Stimulated activated CD4-positive, alpha-beta T cell treated with anti-CD3 and anti-CD28 coated beads, Interleukin-12 subunit alpha, Interleukin-12 subunit beta, amount 100 ng/mL, for 4 hours (primary cell): ENCODE measurements at regions not wholly inside any gene's neighbourhood (a gene's known extent, or its start where the extent isn't known, plus 50 kb on each side); places are given as distances from the start of the nearest gene placed in this dataset.

ENCODE experiments used
- DNase-seq: peaks from one replicate; pipeline ENCODE4 v3.0.0-alpha.2; 2020

DNA sequence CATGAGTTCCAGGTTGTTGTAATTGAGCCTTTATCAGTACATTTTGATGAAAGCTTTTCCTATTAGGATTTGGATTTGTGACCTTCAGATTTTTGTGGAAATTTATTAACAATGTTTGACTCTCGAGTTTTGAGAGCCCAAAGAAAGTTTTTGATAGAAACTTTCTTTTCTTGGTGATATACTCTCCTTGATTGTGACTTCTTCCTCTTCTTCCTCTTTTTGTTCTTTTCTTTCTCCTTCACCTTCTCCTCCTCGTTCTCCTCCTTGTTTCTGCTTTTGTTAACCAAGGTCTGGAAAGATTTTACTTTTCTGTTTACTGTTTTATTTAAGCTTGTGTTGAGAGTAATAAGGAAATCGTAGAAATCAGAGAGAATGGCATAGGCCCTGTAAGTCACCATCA is 182.4 kb downstream of the TRIM27 start:
- no peak for DNase-seq

DNA sequence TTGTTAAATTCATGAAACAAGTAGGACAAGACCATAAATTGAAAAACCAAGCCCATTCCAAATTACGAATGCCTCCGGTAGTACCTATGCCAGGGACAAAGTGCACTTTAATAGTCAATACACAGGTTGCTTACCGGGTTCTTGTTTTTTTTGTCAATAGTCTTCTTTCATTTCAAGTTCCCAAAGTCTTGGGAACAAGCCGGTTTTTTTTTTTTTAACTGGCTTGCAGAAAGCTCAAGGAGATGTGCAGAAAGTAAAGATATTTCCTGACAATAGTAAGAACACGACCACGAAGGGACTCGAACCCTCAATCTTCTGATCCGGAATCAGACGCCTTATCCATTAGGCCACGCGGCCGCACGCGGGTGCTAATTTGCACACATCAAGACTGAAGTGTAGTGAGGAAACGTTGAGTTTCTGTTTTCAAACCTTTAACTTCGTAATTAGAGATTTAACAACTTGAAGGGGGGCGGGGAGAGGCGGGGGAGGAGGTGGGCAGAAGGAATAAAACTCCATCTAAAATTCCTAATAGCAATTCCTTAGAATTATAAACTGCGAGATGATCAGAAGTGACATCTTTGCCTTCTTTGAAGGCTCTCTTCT is 181.0 kb downstream of the TRIM27 start:
- no peak for DNase-seq

- DNase-seq, result no peak
Measured at GRCh38 chr6:28743271-28743789, 180.5 kb downstream of the TRIM27 start.

GRCh38 chr6:28747083-28747630 is 176.6 kb downstream of the TRIM27 start:
- DNase-seq, result no peak

DNA sequence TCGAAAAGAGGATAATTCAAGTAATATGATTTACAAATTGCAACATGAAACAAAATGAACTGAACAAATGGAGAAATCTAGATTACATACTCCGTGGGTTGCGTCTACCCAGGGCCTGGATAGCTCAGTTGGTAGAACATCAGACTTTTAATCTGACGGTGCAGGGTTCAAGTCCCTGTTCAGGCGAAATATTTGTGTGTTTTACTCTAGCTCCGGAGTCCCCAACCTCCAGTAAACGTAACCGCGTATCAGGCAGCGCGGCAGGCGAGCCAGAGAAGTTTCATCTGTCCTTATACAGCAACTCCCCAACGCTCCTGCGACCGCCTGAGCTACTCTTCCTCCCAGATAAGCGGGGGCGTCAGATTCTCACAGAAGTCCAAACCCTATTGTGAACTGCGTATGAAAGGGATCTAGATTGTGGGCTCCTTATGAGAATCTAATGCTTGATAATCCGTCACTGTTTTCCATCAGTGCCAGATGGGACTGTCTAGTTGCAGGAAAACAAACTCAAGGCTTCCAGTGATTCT is 176.1 kb downstream of the TRIM27 start:
- no peak for DNase-seq

GRCh38 chr6:28748192-28748591 is 175.6 kb downstream of the TRIM27 start:
- no peak for DNase-seq

- DNase-seq, result no peak
Measured at GRCh38 chr6:28750926-28751458, 172.8 kb downstream of the TRIM27 start.

DNA sequence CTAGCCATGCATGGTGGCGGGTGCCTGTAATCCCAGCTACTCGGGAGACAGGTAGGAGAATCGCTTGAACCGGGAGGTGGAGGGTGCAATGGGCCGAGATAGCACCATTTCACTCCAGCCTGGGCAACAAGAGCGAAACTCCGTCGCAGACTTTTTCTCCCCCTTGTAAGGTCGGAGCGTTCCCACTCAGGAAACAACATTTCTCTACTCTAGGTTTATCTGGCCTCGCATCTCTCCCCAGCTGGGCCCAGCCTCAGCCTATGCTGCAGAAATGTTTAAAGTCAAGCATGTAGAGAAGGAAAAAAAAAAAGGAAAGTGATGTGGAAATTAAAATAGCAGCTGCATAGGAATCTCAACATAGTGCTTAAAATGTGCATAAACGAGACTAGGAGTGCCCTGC is 172.3 kb downstream of the TRIM27 start:
- DNase-seq, result no peak

GRCh38 chr6:28751963-28752350 is 171.8 kb downstream of the TRIM27 start:
- no peak for DNase-seq

DNA sequence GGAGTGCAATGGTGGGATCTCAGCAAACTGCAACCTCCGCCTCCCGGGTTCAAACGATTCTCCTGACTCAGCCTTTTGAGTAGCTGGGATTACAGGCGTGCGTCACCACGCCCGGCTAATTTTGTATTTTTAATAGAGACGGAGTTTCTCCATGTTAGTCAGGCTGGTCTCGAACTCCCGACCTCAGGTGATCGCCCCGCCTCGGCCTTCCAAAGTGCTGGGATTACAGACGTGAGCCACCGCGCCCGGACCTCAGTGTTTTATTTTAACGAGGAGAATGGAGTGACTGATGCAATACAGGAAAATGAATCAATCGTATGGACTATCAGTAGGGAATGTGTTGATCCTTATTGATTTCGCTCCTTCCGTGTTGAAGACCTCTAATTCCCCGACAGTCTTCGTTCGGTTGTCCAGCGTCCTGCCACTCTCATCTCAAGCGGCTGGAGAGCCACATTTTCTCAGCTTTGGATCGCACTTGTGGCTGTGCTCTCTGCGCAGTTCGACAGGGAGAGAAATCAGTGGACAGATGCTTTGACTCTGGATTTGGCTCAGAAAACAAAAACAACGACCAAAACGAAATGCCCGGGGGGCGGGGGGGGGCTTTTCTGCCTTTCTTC is 166.2 kb downstream of the TRIM27 start:
- no peak for DNase-seq

- no peak for DNase-seq
Measured at GRCh38 chr6:28758046-28758817, 165.6 kb downstream of the TRIM27 start.

GRCh38 chr6:28758818-28759235 is 165.0 kb downstream of the TRIM27 start:
- no peak for DNase-seq

DNA sequence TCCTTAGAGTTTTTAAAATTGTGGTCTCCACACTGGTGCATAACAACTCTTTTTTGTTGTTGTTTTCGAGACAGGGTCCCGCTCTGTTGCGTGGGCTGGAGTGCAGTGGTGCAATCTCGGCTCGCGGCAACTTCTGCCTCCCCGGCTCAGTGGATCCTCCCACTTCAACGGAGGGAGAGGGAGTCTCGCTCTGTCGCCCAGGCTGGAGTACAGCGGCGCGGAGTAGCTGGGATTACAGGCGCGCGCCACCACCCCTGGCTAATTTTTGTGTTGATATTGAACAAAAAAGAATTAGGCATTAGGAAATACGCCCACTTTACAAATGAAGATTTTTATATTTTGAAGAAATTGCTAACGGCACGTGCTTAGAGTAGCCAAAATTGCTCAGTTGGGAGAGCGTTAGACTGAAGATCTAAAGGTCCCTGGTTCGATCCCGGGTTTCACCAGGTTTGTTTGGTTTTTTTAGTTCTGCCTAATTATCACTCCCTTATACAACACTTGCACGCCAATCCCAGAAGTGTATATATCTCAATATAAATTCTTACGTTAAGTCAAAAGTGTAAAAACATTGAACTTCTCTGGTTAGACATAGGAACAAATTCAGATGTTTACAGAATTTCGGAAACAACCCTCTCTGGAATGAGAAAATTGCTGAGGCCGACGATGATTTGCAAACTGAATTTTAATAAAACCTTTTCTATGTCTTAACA is 159.6 kb downstream of the TRIM27 start:
- no peak for DNase-seq

DNA sequence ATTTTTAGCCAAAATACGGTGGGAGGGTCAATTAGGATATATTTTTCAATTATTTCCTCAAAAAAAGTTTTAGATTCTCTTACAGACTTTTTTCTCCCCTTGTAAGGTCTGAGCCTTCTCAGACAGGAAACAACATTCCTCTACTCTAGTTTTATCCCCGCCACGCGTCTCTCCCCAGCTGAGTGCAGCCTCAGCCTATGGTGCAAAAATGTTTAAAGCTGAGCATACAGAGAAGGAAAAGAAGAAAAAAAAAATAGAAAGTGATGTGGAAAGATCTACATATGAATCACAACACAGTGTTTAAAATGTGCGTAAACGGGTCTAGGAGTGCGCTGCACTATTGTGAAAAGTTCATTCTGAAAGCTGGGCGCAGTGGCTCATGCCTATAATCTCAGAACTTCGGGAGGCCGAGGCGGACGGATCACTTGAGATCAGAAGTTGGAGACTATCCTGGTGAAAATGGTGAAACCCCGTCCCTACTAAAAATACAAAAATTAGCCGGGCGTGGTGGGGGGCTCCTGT is 159.0 kb downstream of the TRIM27 start:
- no peak for DNase-seq

DNA sequence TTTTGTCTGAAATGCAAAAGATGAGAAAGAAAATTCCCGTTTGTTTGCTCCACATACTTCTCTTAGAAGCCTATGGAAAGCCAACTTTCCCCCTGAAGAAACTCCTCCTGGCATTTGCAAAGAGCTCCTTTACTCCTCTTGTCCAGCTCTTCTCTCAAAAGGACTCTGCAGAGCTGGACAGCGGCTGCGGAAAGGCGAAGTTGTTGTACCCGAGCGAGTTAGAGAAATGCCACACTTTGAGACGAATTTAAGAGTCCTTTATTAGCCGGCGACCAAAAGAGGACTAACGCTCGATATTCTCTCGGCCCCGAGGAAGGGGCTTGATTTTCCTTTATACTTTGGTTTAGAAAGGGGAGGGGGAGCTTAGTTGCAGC is 157.8 kb downstream of the TRIM27 start:
- no peak for DNase-seq

DNA sequence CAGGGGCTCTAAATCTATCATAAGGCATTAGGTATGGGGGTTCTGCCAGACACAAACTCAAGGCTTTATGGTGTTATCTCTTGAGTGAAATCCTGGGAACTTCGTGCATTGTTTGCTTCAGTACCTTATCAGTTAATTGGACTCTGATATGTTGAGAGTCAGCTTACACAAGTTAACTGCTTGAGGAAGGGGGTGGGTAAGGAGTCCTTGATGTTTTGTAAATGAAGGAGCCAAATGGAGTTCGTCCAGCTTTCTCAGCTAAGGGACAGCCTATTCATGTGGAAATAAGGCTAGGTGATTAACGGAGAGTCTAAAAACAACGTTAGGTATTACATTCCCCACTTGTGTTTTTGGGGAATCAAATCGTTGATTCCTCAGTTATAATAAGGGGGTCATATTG is 157.4 kb downstream of the TRIM27 start:
- no peak for DNase-seq

GRCh38 chr6:28767133-28767532 is 156.7 kb downstream of the TRIM27 start:
- DNase-seq, result no peak

- no peak for DNase-seq
Measured at GRCh38 chr6:28767691-28768090, 156.1 kb downstream of the TRIM27 start.

DNA sequence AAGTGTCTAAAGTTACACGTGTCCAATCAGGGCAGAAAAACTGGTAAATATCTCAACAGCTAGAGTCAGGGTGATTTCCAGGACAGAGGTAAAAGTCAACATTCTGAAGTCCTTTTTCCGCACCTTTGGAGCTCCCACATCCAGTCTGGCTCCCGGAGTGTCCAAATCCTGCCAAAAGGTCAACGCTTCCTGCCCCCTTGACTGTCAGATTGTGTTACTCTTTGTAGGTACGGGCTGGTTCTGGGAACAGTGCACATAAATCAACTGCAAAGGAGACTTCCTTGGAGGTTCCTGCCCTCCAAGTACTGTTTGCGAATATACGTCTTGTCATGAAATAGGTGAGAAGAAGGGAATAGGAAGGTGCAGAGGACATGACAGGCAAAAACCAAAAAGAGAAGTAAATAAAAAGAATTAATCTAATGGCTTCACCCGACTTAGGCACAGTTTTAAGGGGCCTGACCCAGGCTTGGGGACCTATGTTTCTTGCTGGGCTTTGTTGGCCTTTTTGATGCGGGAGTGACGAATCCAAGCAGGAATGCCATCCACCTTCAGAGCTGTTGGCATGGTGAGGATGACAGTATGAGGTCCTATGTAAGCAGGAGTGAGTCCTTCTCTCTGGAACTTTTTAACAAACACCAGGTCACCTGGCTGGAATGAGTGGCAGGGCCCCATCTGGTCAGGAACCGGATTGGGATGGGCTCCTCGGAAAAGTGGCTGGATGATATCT is 155.4 kb downstream of the TRIM27 start:
- no peak for DNase-seq

- DNase-seq, result no peak
Measured at GRCh38 chr6:28769626-28770402, 154.0 kb downstream of the TRIM27 start.

DNA sequence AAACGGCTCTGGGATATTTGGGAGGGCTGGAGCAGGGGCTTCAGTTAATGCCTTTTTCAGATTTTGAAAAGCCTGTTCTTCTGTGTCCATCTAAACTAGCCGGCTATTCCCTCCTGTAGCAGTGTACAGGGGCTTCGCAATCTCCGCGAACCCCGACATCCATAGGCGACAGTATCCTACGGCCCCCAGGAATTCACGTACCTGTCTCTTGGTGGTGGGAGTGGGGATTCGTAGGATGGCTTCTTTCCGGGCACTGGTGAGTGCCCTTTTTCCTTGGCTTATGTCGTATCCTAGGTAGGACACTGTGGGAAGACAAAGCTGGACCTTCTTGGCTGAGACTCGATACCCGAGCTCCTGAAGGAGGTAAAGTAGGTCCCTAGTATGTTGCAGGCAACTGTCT is 153.1 kb downstream of the TRIM27 start:
- DNase-seq, result no peak
